ENCODE measurements at regions not wholly inside any gene's neighbourhood (a gene's known extent, or its start where the extent isn't known, plus 50 kb on each side); places are given as distances from the start of the nearest gene placed in this dataset.

GRCh38 chr5:2917524-2917923 is 166.0 kb upstream of the IRX2 start:
- Histone ChIP-seq H3K9me3 (ENCODE audit: control extremely low read depth in 1 of 3, control insufficient read depth in 2 of 3, insufficient read depth in 1 of 3, low read length in 2 of 3) (peaks cover 0 to 55% (median 3%) of the 10 kb centered on the region in 3 donors), H3K4me2 (replicated peaks; ENCODE audit: low read depth, low read length, poor library complexity, severe bottlenecking) (no peak overlapping the region), H3K27me3 (replicated peaks in 1 of 4; ENCODE audit: control extremely low read depth in 1 of 4, control insufficient read depth in 3 of 4, insufficient read depth in 4 of 4, low read length in 3 of 4) (no peaks in the 10 kb centered on the region), H4K20me1 (ENCODE audit: control insufficient read depth, insufficient read depth, low read length, poor library complexity, severe bottlenecking) (no peaks in the 10 kb centered on the region), H3K79me2 (ENCODE audit: control insufficient read depth, insufficient read depth, low read length) (no peaks in the 10 kb centered on the region), H3K36me3 (replicated peaks in 1 of 2; ENCODE audit: control extremely low read depth in 1 of 2, control insufficient read depth in 1 of 2, extremely low read depth in 1 of 2, insufficient read depth in 2 of 2, low read length in 1 of 2) (no peaks in the 10 kb centered on the region), H2AFZ (ENCODE audit: insufficient read depth, low read depth, low read length, poor library complexity, severe bottlenecking) (no peak overlapping the region), H3K9ac (ENCODE audit: low read length) (no peak overlapping the region), H3K27ac (ENCODE audit: low read length in 2 of 2) (no peak overlapping the region), H3K4me1 (ENCODE audit: control insufficient read depth in 2 of 2, insufficient read depth in 2 of 2, low read length in 2 of 2) (no peaks in the 10 kb centered on the region), H3K4me3 (ENCODE audit: control extremely low read depth in 1 of 5, extremely low read depth in 1 of 5, insufficient read depth in 1 of 5, low read depth in 2 of 5, low read length in 4 of 5) (no peak overlapping the region)
- Mint-ChIP-seq H3K9me3 (ENCODE audit: insufficient read depth) (peaks cover 6% of the 10 kb centered on the region), H3K4me1 (no peaks in the 10 kb centered on the region), H3K4me3 (no peak overlapping the region), H3K27me3 (no peaks in the 10 kb centered on the region), H3K27ac (no peak overlapping the region)
- intact Hi-C loops (cut with micrococcal nuclease) = no loop called here
- TF ChIP-seq CTCF (IDR thresholded peaks at IDR 0.05) = no peak
- TF ChIP-seq EZH2 (IDR thresholded peaks at IDR 0.05; ENCODE audit: borderline replicate concordance, insufficient read depth, low read depth, low read length, poor library complexity, severe bottlenecking) = no peak
- CTCF ChIA-PET = no interaction called here
- DNase-seq (no peak), ATAC-seq (ENCODE audit: low read depth) (no peak)
- POLR2A ChIA-PET = no interaction called here
- 96% methylated on average over 14 of the region's 19 CpGs for WGBS (ENCODE audit: insufficient coverage)

- H3K27me3 Mint-ChIP-seq = no peaks in the 10 kb centered on the region
- Histone ChIP-seq H3K4me1 (ENCODE audit: control insufficient read depth in 2 of 2, insufficient read depth in 2 of 2, low read length in 2 of 2) (no peaks in the 10 kb centered on the region), H3K79me2 (ENCODE audit: control insufficient read depth, insufficient read depth, low read length) (no peaks in the 10 kb centered on the region), H3K9ac (ENCODE audit: low read length) (no peak overlapping the region), H3K9me3 (ENCODE audit: control extremely low read depth in 1 of 3, control insufficient read depth in 2 of 3, insufficient read depth in 1 of 3, low read length in 2 of 3) (peaks cover 0 to 54% (median 3%) of the 10 kb centered on the region in 3 donors), H3K27me3 (replicated peaks in 1 of 4; ENCODE audit: control extremely low read depth in 1 of 4, control insufficient read depth in 3 of 4, insufficient read depth in 4 of 4, low read length in 3 of 4) (no peaks in the 10 kb centered on the region), H4K20me1 (ENCODE audit: control insufficient read depth, insufficient read depth, low read length, poor library complexity, severe bottlenecking) (no peaks in the 10 kb centered on the region), H2AFZ (ENCODE audit: insufficient read depth, low read depth, low read length, poor library complexity, severe bottlenecking) (no peak overlapping the region), H3K36me3 (replicated peaks in 1 of 2; ENCODE audit: control extremely low read depth in 1 of 2, control insufficient read depth in 1 of 2, extremely low read depth in 1 of 2, insufficient read depth in 2 of 2, low read length in 1 of 2) (no peaks in the 10 kb centered on the region), H3K27ac (ENCODE audit: low read length in 2 of 2) (no peak overlapping the region), H3K4me2 (replicated peaks; ENCODE audit: low read depth, low read length, poor library complexity, severe bottlenecking) (no peak overlapping the region), H3K4me3 (ENCODE audit: control extremely low read depth in 1 of 5, extremely low read depth in 1 of 5, insufficient read depth in 1 of 5, low read depth in 2 of 5, low read length in 4 of 5) (no peak overlapping the region)
- intact Hi-C loops (cut with micrococcal nuclease) = no loop called here
- H3K4me3 Mint-ChIP-seq = no peak overlapping the region
- peaks cover 6% of the 10 kb centered on the region for H3K9me3 Mint-ChIP-seq (ENCODE audit: insufficient read depth)
- 94% methylated on average over 9 of the region's 16 CpGs for WGBS (ENCODE audit: insufficient coverage)
- no peak overlapping the region for H3K27ac Mint-ChIP-seq
- ChIA-PET CTCF (no interaction called here), POLR2A (no interaction called here)
- TF ChIP-seq CTCF (IDR thresholded peaks at IDR 0.05) (no peak), EZH2 (IDR thresholded peaks at IDR 0.05; ENCODE audit: borderline replicate concordance, insufficient read depth, low read depth, low read length, poor library complexity, severe bottlenecking) (no peak)
- no peaks in the 10 kb centered on the region for H3K4me1 Mint-ChIP-seq
- ATAC-seq (ENCODE audit: low read depth) (no peak), DNase-seq (no peak)
Observed at GRCh38 chr5:2917093-2917492, 165.6 kb upstream of the IRX2 start.
